ENCODE measurements at regions not wholly inside any gene's neighbourhood (a gene's known extent, or its start where the extent isn't known, plus 50 kb on each side); places are given as distances from the start of the nearest gene placed in this dataset.

DNA sequence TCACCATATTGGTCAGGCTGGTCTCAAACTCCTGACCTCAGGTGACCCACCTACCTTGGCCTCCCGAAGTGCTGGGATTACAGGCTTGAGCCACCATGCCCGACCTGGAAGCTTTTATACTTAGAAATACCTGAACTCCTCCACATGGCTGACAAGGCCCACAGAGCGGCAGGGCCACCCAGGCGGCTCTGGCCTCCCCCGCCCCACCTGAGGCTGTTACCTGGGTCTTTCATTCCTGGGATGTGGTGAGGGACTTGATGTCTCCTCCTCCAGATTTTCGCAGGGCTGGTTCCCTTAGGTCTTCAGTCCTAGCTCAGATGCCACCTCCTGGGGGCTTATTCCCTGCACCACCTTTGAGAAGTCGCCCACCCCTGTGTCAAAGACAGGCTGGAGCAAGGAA lies 152.1 kb downstream of the LY86 start:
- TF ChIP-seq, protein P1, sequence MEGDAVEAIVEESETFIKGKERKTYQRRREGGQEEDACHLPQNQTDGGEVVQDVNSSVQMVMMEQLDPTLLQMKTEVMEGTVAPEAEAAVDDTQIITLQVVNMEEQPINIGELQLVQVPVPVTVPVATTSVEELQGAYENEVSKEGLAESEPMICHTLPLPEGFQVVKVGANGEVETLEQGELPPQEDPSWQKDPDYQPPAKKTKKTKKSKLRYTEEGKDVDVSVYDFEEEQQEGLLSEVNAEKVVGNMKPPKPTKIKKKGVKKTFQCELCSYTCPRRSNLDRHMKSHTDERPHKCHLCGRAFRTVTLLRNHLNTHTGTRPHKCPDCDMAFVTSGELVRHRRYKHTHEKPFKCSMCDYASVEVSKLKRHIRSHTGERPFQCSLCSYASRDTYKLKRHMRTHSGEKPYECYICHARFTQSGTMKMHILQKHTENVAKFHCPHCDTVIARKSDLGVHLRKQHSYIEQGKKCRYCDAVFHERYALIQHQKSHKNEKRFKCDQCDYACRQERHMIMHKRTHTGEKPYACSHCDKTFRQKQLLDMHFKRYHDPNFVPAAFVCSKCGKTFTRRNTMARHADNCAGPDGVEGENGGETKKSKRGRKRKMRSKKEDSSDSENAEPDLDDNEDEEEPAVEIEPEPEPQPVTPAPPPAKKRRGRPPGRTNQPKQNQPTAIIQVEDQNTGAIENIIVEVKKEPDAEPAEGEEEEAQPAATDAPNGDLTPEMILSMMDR (IDR thresholded peaks at IDR 0.05): no peak

DNA sequence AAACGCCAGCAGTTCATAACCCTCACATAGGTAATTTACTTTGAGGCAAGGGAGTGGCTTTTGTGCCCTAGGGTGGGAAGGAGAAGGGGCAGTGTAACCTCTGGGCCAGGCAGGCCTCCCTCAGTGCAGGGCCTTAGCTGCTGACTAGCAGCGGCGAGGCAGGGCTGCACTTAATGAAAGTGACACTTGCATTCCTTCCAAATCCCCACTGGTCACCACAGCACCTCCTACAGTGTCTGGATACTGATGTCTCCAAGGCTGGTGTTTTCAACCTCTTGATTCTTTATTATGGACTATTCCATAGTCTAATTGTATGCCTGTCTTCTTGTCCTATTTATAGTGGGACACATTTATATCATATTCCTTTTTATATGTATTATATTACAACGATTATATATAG lies 152.7 kb downstream of the LY86 start:
- TF ChIP-seq, protein P1 (IDR thresholded peaks at IDR 0.05): no peak

- TF ChIP-seq, protein P1 (IDR thresholded peaks at IDR 0.05): no peak
These were observed 154.0 kb downstream of the LY86 start for GRCh38 chr6:6742535-6742934.

GRCh38 chr6:6744551-6744950 lies 156.0 kb downstream of the LY86 start:
- TF ChIP-seq, protein P1 (IDR thresholded peaks at IDR 0.05): no peak

DNA sequence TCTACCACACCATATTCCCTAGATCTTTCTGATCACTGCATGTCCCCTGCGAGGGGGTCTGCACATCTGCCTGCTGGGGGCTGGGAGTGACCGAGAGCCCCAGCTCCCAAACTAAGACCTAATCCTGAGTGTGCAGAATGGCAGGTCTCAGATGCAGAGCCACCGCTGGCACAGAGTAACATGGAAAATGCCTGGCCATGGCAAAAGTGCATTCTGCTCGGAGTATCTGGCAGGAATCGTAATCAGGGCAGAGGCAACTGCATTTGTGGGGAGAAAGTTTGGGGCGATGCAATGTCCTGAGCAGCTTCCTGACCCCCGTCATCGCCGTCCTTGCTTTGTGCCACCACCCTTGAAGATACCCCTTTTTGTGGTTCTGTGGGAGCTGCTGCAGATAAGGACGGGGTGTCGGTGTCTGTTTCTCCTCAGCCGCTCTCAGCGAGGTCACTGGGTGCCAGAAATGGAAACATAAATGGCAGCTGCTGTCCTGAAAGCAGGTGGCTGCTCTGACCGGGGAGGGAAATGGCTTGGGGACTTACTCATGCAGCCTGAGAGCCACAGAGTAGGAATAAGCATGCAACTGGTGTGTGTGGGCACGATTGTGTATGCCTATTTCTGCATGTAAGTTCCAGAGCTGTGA lies 157.9 kb downstream of the LY86 start:
- TF ChIP-seq, protein P1 (IDR thresholded peaks at IDR 0.05): no peak

DNA sequence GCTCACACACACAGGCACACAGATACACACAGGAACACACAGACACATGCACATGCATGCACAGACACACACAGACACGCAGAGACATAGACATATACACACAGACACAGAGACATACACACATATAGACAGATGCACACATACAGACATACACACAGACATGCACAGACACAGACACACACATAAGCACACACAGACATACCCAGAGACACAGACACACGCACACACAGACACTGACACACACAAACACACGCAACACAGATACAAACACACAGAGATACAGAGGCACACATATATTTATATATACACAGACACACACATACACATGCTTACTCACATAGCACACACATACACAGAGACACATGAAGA lies 158.4 kb downstream of the LY86 start:
- TF ChIP-seq, protein P1 (IDR thresholded peaks at IDR 0.05): no peak

DNA sequence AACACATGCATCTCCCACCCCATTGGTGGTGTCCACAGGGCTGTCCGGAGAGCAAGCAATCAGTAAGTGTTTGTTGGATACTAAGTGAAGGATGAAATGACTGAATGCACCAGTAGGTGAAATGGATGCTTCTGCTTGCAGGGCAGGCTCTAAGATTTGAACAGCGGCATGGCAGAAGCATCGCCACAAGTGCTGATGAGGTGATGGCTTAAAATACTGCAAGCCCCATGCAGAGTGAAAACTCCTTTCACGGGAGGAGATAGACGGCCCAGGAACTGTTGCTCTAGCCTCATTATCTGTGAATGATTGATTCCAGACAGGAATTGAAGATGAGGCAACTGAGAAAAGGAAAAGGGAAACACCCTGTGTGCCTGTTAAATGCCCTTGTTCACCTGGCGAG lies 158.9 kb downstream of the LY86 start:
- TF ChIP-seq, protein P1 (IDR thresholded peaks at IDR 0.05): no peak

DNA sequence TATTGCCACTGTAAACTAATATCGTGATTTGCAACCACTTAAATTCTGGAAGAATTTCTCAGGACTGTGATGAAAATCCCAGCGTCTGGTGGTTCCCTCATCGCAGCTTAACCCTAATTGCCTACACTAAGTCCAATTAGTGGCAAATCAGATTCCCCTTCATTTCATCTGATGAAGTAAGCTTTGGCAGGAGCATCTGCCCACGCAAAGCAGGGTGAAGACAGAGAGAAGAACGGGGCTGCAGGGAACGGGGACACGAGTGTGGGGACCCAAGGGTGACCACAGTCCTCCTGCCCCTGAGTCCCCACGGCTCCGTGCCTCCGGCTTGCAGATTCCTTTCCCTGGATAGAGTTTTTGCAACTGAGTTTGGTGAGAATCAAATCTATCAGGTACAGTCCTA lies 159.5 kb downstream of the LY86 start:
- TF ChIP-seq, protein P1 (IDR thresholded peaks at IDR 0.05): no peak
